Stimulated activated CD8-positive, alpha-beta memory T cell treated with anti-CD3 and anti-CD28 coated beads, Interleukin-2, amount 100 ng/mL, for 1 hour (primary cell): ENCODE measurements at regions not wholly inside any gene's neighbourhood (a gene's known extent, or its start where the extent isn't known, plus 50 kb on each side); places are given as distances from the start of the nearest gene placed in this dataset.

ENCODE experiments used
- DNase-seq, 2 donors: peaks; one replicate each; pipeline ENCODE4 v3.0.0-alpha.2; 2020; ENCODE audit warnings: low read depth in 2 of 2

DNA sequence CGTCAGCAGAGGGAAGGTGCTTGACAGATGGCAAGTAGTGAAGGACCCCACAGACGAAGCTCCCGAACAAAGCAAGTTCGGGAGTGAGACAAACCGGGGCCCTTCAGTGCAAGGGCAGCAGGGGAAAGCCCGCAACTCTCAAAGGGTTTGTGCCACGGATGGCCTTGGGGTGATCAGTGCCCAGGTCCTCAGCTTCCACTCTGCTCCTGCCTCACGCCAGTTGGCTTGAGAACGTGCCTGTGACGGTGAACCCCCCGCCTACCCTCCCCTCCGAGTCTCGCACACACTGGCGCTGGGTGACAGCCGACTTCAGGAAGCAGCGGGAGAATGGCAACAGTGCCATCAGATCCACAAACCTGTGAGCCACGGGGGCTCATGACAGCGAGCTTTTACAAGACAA, 56.8 kb upstream of the SALL3 start:
- DNase-seq, result no peak

GRCh38 chr18:78924301-78924700, 55.3 kb upstream of the SALL3 start:
- DNase-seq, result no peak

GRCh38 chr18:78924786-78925540, 54.7 kb upstream of the SALL3 start:
- DNase-seq, result no peak

DNA sequence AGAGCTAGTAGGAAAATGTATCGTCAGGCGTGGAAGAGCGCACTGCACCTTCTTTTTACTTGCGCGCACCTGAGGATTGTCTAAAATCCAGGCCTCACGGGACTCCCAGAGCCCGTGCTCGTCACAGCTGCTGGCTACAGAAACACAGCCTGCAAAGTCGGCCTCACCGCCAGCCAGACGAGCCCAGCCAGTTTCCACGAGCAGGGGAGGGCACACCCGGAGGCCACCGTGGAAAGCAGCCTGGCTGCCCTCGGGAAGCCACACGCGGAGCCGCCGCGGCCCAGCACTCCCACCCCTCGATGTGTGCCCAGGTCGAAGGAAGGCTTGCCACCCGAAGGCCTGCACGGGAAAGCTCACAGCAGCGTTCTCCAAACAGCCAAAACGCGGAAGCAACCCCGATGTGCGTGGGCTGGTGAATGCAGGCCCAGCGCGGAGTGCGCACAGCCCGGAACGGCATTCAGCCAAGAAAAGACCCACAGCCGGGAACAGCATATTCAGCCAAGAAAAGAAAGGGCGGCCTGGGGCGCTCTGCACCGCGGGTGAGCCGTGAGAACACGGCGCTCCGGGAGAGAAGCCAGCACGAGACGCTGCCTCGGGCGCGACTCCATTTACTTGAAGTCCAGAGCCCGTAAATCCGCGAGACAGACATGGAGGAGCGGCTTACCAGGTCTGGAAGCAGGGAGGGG, 53.9 kb upstream of the SALL3 start:
- DNase-seq, result no peak

- DNase-seq, result no peak
These were observed 53.4 kb upstream of the SALL3 start for GRCh38 chr18:78926243-78926615.

GRCh38 chr18:78927156-78927555, 52.5 kb upstream of the SALL3 start:
- no peak for DNase-seq

- DNase-seq, result no peak
These were observed 52.0 kb upstream of the SALL3 start for GRCh38 chr18:78927616-78928015.

DNA sequence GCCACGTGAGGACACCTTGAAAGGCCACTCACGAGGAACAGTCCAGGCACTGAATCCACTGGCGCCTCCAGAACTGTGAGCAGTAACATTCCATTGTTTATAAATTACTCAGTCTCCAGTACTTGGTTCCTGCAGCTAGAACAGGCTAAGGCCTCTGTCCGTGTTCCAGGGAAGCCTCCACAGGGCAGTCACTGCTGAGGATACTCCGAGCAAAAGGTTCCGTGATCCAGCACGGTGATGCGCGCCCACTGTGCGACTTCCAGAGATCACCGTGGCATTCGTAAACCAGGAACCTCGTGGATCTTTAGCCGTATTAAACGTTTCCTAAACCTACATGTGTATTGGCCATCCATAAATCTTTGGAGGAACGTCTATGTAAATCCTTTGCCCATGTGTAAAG, 51.5 kb upstream of the SALL3 start:
- no peak for DNase-seq

GRCh38 chr18:78929516-78929915, 50.1 kb upstream of the SALL3 start:
- DNase-seq, result no peak
